ENCODE measurements at regions not wholly inside any gene's neighbourhood (a gene's known extent, or its start where the extent isn't known, plus 50 kb on each side); places are given as distances from the start of the nearest gene placed in this dataset.
"Not testable (repeated sequence)": the region's sequence is repeated elsewhere in the genome, so short reads cannot be mapped to it uniquely, and the experiment has no call there.

DNA sequence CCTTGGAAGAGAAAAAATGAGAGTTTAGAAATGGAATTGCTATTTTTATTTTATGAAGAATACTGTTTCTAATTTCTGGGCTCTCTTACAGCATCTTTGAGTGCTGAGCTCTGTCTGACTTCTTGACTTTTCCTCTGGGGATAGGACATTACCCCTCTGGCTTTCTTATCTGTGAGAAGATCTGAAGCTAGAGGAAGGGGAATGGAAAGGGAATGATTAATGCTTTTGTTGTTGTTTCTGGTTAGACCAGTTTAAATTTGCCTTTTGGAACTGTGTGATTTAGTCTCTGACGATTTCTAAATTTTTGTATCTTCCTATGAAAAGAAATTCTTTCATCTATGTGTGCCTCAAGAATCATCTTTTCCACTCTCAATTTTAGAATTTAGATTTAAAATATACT is 811.4 kb downstream of the REEP3 start:
- DNase-seq (ENCODE audit: low read depth), result no peak

DNA sequence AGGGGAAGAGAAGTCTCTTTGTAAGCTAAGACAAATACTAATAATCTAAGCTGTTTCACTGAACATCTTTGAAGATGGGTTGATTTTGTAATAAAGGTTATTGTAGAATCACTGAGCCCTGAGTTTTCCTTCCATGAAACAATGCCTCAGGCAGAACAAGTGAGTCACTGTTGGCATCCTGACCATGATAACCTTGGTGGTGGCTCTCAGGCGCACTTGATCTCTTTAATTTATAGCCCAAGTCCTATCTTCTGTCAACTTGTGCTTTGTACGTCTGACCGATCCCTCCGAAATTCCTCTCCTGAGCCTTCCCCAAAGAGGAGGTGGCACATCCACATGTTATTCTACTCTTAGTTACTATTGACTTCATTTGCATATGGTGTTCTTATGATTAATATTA is 812.9 kb downstream of the REEP3 start:
- no peak for DNase-seq (ENCODE audit: low read depth)

DNA sequence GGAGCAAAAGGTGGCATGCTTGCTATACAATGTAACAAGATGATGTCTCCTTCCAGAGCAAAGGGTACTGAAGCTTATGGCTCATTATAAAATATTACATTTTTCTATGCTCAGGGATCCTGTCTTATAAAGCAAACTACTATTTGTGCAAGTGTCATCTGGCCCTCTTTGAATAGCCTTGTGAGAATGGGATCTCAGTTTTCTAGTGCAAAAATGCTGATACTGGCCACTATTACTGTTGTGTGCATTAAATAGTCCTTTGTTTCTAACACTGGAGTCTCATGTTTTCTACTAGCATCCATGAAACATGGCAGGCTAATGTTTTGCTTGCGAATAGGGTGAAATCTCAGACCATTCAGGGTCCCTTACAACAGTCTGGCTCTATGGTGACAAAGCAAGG is 823.0 kb downstream of the REEP3 start:
- no peak for DNase-seq (ENCODE audit: low read depth)

DNA sequence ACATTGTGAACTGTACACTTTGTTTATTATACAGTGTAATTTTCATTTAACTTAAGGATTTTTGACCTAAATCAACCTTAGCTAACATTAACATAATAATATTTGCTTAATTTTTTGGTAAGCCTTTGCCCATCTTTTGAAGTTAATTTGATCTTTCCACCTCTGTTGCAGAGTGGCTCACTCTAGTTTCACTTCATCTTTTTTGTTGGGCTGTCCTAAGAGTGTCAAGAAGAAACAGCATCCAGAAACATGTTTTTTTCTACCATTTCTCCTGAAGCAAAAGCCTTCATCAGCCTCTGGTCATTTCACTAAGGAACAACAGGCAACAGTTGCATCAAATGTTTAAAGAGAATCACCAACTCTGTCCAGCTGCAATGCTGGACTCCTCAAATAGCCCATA is 824.7 kb downstream of the REEP3 start:
- no peak for DNase-seq (ENCODE audit: low read depth)

DNA sequence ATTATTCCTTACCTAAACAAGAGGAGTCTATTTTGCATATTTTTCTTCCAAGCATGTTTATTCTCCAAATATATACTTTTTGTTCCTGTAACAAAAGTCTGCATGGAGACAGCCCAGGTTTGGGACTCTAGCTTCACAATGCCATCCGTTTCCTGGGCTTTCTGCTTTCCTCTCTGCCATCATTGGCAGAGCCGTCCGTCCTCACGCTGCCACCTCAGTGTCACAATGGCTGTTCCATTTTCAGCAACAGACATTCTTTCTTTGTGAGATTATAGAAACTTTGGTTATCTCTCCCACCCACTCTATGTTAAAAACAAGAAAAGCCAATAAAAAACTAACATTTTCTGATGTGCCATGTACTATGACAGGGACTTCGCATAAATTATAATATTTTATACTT is 825.2 kb downstream of the REEP3 start:
- no peak for DNase-seq (ENCODE audit: low read depth)

DNA sequence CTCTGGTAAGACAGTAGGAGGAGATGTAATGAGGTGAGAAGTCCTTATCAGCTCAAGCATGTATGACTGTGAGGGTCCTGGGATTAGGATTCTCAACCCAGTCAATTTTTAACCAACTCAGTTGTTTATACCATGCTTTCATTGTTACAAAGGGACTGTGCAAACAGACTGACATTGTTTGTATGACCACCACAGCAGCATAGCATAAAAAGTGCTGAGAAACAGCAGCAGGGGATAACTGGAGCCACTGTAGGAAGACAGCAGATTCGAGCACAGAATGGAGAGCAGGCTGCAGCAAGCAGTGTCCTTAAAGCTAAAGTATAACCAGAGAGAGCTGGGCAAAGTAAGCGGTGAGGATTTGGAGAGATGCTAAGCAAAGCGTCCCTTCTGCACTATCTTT is 829.5 kb downstream of the REEP3 start:
- no peak for DNase-seq (ENCODE audit: low read depth)

DNA sequence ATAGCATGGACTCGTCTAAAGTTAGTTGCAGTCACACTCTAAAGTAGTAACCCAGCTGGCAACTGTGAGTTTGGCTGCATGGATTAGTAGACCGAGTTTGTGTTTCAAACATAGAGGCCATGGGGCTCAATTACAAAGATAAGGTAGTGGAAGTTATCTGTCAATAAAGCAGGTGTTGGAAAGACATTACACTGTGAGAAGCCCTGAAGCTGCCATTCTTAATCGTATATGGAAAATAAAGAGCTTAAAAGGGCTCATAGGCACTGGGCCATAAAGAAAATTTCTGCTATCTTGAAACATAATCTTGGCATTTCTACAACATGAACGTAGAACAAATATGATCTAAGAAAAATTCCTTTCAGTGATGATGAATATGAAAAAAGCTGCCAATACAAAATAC is 837.7 kb downstream of the REEP3 start:
- no peak for DNase-seq (ENCODE audit: low read depth)

DNA sequence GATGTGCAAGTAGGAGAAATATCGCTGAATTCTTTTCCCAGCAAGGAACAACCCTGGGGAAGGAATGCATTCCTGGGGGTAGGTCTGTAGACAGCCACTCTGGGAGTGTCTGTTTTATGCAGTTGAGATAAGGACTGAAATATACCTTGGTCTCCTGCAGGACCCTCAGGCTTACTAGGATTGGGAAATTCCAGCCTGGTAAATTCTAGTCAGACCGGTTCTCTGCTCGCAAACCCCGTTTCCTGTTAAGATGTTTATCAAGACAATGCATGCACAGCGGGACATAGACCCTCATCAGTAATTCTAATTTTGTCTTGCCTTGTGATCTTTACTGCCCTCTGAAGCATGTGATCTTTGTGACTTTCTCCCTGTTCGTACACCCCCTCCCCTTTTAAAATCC is 839.0 kb downstream of the REEP3 start:
- not testable (repeated sequence) for DNase-seq (ENCODE audit: low read depth)

DNA sequence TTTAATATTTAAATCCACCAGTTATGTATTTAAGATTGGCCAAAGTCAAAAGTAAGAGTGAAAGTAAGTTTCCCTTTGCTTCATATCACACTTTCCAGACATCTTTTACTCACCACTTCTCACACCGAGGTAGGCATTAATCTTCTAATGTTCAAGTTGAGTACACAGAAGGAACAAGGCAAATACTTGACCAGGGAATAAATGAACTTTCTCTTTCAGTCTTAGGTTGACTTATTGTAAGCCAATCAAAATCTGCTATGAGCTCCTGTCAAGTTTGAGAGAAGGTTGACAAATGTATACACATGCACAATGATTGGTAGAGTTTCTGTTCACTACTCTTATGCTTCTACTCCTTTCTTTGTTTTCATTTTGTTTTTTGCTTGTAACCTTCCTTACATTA is 842.5 kb downstream of the REEP3 start:
- DNase-seq (ENCODE audit: low read depth), result no peak

DNA sequence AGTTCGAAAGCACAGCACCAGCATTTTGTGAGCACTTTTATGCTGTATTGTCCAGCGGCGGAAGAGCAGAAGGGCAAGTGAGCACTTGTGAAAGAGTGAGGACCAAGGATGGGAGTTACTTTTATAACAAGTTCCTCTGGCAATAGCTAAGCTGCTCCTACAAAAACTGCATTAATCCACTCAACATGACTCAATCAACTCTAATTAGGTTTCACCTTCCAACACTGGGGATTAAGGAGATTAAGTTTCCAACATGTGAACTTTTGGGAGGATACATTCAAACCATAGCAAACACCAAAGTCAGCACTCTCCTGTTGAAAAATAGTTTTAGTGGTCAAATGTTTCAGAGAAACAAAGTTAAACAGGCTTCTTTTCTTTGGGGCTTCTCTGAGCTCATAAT is 844.5 kb downstream of the REEP3 start:
- no peak for DNase-seq (ENCODE audit: low read depth)

DNA sequence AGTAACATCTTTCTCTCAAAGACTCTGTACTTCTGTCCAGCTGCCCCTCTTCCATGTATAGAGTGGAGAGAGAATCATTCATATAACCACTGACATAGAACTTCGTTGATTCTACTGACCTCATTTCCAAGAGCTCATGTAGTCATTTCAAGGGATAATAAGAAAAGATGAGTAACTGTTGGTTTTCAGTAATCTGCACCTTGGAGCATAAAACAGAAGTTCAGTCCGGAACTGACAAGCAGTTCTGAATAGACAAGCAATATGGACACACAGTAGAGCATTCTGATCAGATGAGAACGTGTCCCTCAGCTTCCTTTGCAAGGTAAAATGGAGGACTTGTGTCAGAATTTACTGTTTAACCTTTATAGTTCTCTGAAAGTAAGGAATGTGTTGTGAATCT is 847.1 kb downstream of the REEP3 start:
- DNase-seq (ENCODE audit: low read depth), result no peak

DNA sequence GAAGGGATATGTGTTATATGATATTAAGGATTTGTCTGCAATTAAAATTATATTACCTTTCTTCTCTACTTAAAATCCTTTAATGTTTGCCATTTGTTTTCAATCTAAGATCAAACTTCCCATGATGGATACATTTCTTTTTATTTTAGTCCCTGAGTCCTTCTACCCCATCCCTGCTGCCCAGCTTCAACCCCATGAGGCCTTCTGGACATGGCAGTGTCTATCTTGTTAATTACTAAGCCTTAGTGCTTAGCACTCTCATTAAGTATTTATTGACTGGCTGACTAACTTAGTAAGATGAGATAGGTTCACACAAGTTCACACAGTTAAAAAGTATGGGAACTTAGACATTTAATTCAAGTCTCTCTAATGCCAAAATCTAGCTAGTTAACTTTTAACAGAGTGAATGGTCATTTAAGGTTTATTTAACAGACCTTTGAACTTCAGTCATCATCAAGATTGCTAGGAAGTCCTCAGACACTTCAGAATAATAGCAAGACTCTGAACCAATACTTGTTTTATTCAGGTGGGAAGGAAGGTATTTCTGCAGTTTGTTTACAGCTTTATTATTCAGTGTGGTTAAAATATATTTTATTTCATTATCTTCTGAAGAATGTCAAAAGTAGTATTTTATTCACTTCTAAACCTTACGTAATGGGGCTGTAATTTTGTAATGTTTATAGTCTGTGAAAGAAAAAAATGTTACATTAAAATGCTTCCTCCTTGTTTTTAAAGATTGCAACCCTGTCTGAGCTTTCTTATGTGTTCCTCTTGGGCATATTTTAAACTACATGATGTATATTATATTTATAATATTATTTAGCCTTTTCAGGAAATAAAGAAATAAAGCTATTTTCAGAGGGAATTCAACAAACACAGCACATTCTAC is 848.9 kb downstream of the REEP3 start:
- DNase-seq (ENCODE audit: low read depth), result no peak

DNA sequence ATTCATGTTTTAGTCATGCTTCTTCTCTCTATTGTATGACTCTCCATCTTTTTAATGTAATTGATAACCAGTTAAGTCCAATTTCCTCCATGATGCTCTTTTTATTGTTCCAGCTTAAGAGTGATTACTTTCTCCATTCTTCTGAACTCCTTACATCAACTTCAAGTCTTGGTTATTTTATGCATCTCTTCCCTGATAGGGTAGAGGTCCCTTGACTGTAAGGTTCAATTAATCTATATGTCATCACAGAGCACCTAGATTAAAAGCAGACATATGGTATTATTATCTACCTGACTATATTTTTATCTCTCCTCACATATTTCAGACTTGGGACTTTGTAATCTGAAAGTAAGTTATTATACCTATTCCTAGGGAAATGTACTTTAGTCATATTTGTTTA is 853.1 kb downstream of the REEP3 start:
- no peak for DNase-seq (ENCODE audit: low read depth)

DNA sequence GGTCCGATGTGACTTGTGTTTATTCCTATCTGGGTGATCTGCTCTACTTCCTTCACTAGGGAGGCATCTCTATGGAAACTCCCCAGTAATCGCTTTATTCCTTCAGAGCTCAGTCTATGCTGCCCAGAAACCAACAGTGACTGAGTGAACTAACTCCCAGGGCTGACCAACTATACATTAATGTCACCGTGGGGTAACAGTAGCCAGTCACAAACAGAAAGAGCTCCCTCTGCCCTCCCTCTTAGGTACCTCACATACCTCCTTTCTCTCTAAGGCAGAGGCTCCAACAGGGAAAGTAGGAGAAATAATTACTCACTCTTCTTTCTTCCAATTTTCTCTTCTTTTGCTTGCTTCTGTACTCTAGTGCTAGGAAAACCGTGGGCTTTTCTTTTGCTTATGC is 855.0 kb downstream of the REEP3 start:
- no peak for DNase-seq (ENCODE audit: low read depth)

DNA sequence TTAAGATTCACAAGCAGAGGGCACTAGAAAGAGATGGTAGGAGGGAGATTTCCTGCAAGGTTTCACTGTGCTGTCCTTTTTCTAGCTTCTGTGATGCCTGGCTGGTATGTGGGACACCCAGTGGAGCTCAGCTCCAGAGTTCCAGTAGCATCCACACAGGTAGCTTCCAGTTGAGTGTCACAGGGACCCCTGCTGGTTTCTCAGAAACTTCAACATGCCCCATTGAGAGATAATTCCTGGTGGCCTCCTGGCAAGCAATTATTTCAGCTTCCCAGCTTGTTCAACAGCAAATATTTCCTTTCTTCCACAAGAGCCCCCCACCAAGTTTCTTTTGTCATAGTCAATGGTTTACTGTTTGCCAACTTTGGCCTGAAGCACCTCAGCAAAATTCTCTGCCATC is 858.7 kb downstream of the REEP3 start:
- no peak for DNase-seq (ENCODE audit: low read depth)

DNA sequence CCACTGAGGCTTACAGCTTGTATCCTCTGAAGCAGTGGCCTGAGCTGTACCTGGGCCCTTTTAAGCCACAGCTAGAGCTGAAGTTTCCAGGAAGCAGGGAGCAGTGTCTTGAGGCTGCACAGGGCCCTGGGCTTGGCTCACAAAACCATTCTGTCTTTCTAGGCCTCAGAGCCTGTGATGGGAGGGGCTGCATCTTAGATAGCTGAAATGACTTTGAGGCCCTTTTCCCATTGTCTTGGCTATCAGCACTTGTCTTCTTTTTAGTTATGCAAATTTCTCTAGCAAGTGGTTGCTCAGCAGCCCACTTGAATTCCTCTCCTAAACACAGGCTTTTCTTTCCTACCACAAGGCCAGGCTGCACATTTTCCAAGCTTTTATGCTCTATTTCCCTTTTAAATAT is 864.2 kb downstream of the REEP3 start:
- no peak for DNase-seq (ENCODE audit: low read depth)

DNA sequence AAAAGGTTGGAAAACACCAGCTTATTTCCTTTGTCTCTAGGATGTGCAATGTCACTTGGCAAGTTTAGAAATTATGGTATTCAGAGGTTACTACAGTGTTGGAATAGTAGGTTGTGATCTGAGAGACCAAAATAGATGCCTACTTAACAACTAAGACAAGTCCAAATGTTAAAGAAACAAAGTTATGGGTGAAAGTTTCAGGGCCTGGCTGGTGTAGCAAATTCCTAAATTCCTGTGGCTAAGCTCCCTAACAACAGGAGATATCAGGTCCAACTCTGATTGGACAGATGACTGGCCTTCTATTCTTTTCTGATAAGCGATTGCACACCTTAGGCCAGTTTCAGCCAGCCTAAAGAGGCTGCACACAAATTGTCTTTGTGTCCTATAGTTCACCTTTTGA is 873.5 kb downstream of the REEP3 start:
- DNase-seq (ENCODE audit: low read depth), result no peak

DNA sequence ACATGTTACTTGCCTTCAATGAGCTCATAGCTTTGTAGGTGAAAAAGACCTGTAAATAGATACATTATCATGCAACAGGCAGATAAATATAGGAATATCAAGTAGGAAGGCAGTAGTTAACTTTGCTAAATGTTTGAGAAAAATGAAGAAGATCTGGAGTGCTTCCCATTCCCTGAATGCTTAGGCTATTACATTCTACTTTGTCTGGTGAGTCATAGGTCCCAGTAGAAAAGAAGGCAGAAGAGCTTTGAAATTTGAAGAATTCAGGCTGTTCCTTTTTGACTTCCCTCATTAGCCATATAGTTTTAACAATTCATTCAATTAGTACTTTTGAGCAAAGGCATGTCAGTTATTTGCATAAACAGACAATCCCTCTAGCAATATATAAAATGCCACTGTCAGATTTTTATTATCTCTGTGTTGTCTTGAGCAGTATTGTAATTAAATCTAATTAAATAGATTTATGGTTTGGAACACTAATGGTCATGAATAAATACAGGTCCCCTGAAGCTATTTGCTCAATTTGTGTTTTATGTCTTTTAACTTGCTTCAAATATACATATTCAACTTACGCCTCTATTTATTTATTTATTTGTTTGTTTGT is 875.0 kb downstream of the REEP3 start:
- DNase-seq (ENCODE audit: low read depth), result no peak

DNA sequence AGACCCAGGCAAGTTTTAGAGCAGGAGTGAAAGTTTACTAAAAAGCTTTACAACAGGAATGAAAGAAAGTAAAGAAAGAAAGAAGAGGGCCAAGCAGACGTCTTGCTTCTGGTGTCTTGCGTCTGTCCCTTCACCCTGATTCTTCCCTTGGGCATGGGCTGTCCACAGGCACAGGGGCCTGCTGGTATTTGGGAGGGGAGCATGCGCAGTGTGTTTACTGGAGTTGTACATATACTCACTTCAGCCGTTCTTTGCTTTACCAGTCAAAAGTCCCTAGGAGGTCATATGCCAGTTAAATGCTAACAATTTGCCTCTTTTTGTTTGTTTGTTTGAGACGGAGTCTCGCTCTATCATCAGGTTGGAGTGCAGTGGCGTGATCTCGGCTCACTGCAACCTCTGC is 875.9 kb downstream of the REEP3 start:
- DNase-seq (ENCODE audit: low read depth), result no peak

DNA sequence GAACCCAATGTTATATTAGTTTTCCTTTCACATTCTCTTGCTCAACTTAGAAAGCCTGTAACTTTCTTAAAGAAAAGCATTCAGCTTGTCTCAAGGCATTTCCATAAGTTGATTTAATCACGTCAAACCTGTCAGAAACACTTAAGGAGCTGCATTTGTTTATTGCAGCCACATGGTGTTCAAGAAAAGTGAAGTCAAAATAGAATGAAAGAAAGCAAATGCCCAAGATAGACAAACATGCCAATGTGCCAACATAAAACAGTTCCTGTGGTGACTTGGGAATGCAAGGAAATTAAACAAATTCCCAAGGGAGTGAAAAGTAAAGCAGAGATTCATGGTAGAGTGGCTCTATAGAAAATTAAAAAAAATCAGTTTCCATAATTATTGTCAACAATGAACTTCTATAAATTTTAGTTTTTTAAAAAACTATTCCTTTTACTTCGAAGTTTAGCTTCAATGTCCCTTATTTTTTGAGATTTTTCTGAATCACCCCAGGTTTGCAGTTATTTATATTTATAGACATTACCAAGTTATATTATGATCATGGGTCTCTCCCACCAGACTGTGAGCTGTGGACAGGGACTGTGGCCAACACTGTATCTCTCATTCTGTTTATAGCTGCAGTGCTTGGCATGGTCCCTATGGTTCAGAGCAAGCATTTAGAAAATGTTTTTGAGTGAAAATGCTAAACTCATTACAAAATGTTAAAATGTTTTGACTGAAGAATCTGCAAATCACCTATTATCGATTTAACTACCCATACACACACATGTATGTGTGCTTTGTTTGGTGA is 887.4 kb downstream of the REEP3 start:
- no peak for DNase-seq (ENCODE audit: low read depth)

DNA sequence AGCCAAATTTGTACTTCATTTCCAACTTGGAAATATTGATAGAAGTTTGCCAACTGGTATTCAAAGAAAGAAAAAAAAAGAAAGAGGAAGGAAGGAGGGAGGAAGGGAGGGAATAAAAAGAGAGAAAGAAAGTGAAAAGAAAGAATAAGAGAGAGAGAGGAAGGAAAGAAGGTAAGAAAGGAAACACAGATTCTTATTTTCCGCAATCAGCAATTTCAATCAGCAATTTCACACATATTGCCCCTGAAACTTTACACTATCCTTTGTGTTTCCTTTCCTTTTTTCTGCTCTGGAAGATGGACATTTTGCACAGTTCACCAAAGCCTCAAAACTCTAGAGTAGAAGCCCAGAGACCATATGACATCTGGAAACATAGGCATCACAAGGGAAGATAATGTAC is 888.1 kb downstream of the REEP3 start:
- DNase-seq (ENCODE audit: low read depth), result no peak

DNA sequence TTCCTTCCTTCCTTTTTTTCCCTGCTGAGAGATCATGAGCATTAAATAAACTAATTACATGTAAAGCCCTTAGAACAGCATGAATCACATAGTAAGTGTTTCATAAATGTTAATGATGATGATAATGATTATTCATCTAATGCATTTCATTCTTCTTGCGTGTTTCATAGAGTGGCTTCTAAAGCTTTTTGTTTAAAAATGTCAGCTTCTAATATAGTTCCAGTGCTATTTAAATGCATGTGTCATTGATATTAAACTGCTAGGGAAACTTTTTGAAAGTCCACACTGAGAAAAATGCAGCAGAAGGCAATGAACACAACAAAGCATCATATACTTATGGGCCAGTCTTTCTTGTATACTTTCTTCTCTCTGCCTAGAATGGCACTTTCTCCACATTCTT is 894.8 kb downstream of the REEP3 start:
- no peak for DNase-seq (ENCODE audit: low read depth)

DNA sequence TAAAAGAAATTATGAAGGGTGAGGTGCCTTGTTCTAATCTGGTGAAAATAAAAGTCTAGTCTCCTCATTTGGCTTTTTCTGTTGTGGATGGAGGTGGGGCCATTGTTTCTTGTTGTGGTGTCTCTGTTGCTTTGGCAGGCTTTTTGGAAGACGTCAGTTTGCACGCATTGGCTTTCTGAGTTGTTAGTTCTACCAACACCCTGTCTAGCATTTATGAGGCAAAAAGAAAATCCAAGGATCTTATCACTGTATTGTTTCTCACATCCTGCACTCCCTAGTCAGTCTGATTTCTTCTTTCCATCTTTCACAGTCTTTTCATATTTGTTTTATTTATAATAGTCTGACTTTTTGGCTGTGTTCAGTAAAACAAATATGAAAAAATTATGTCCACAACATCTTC is 898.3 kb downstream of the REEP3 start:
- DNase-seq (ENCODE audit: low read depth), result no peak
